Activated CD4-positive, alpha-beta T cell treated with anti-CD3 and anti-CD28 coated beads for 36 hours (primary cell): ENCODE measurements at regions not wholly inside any gene's neighbourhood (a gene's known extent, or its start where the extent isn't known, plus 50 kb on each side); places are given as distances from the start of the nearest gene placed in this dataset.
"Not testable (repeated sequence)": the region's sequence is repeated elsewhere in the genome, so short reads cannot be mapped to it uniquely, and the experiment has no call there.

Experiments used
- ATAC-seq: fragments of 200-7000 bp; cut with Tn5 transposase; one replicate; pipeline ENCODE4 v1.10.0; 2021; ENCODE audit warnings: mild to moderate bottlenecking, moderate library complexity
- CTCF ChIA-PET: fragments of 350-600 bp; sonication (Branson Sonifier 250); formaldehyde crosslinking; loops from one replicate; lab custom pipeline; 2021; ENCODE audit warnings: antibody characterized with exemption; lab: Charles Lee
- POLR2A ChIA-PET: fragments of 350-600 bp; sonication (Branson Sonifier 250); formaldehyde crosslinking; loops from one replicate; lab custom pipeline; 2021; ENCODE audit warnings: antibody characterized with exemption, inconsistent platforms; lab: Charles Lee
- DNase-seq: peaks from one replicate; pipeline ENCODE4 v3.0.0-alpha.2; 2020
- H3K27ac Mint-ChIP-seq: one replicate; pipeline ENCODE4 v1.8.0; 2021; ENCODE audit warnings: mixed read lengths
- H3K27me3 Mint-ChIP-seq: one replicate; pipeline ENCODE4 v1.8.0; 2021; ENCODE audit warnings: mixed read lengths
- H3K36me3 Mint-ChIP-seq: one replicate; pipeline ENCODE4 v1.8.0; 2021; ENCODE audit warnings: low read depth, mixed read lengths
- H3K4me1 Mint-ChIP-seq: one replicate; pipeline ENCODE4 v1.8.0; 2021; ENCODE audit warnings: mixed read lengths
- H3K4me3 Mint-ChIP-seq: one replicate; pipeline ENCODE4 v1.8.0; 2021; ENCODE audit warnings: mild to moderate bottlenecking, moderate library complexity, mixed read lengths
- H3K9me3 Mint-ChIP-seq: one replicate; pipeline ENCODE4 v1.8.0; 2021; ENCODE audit warnings: low read depth, mixed read lengths
- intact Hi-C, 2 experiments: fragments of 100-400 bp; cut with DNase I in 1 of 2; cut with micrococcal nuclease in 1 of 2; formaldehyde crosslinking; loops; one replicate each; pipeline versions ENCODE4 v1.14.2 to v1.15.1; 2022 to 2024; cut with DNase I, micrococcal nuclease

DNA sequence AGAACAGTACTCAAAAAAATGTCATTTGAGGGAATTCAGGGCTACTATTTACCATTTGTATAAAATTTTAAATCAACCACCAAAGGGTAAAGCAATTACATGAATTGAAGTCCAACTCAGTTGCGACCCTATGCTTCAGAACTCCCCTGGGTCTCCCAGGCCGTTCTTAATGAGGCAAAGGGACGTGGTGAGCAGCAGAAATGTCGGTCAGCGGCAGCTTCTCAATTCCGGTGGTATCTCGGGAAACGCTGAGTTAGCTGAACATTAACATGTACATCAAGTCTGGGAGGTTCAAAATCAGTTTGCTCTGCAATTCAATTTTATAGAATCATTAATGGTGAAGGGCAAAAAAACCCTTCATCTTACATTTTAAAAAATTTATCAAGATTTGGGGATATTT lies 173.2 kb downstream of the DIRAS2 start:
- ATAC-seq (no peak), DNase-seq (no peak)
- Mint-ChIP-seq H3K4me3 (no peak overlapping the region), H3K36me3 (no peaks in the 10 kb centered on the region), H3K27me3 (peaks cover 4% of the 10 kb centered on the region), H3K4me1 (no peaks in the 10 kb centered on the region), H3K9me3 (no peaks in the 10 kb centered on the region), H3K27ac (no peak overlapping the region)
- intact Hi-C loops: no loop called here
- POLR2A ChIA-PET: no interaction called here
- CTCF ChIA-PET: no interaction called here

DNA sequence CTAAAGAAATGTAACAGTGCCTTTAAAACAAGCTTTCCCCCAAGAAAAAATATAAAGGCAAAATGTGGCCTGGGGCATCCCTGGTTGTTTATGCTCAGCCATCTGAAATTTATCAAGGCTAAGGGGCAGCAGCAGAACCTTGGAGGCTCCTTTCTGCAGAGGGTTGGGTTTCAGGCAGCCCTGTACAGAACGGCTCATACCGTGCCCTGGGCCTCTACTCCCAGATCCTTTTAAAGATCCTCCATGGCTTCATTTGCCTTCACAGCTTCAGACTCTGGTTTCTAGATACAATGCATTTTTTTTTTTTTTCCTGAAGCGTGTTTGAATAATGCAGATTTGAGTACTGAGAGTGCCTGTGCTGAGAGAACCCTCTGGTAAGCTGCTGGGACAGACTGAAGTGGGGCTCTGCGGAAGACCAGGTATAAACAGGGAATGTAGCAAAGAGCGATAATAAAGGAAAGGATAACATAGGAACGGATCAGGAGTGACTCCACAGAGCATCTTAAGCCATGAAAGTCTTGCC lies 172.7 kb downstream of the DIRAS2 start:
- intact Hi-C loops: no loop called here
- Mint-ChIP-seq H3K36me3 (no peaks in the 10 kb centered on the region), H3K27ac (no peak overlapping the region), H3K27me3 (peaks cover 4% of the 10 kb centered on the region), H3K9me3 (no peaks in the 10 kb centered on the region), H3K4me1 (no peaks in the 10 kb centered on the region), H3K4me3 (no peak overlapping the region)
- DNase-seq (no peak), ATAC-seq (no peak)
- POLR2A ChIA-PET: no interaction called here
- CTCF ChIA-PET: no interaction called here

DNA sequence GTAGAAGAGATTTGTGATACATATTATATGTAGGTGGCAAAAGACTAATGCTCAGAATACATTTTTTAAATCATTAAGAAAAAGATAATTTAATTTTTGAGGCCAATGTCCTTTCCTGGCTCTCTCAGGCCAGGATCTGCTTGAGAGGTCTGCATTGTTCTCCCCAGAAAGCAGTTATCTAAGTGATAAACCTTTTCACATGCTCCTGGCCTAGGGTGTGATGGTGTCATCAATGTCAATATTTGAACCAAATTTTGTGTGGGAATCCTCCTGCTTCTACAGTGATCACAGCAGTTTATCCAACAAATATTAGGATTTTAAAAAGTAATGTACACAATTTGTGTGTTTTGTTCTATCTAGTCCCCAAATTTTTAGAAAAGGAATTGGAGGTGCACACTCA lies 166.6 kb downstream of the DIRAS2 start:
- ChIA-PET POLR2A (no interaction called here), CTCF (no interaction called here)
- H3K9me3 Mint-ChIP-seq: no peaks in the 10 kb centered on the region
- H3K4me3 Mint-ChIP-seq: no peak overlapping the region
- no peak for ATAC-seq
- no peak overlapping the region for H3K27ac Mint-ChIP-seq
- H3K36me3 Mint-ChIP-seq: no peaks in the 10 kb centered on the region
- peaks cover 2% of the 10 kb centered on the region for H3K27me3 Mint-ChIP-seq
- intact Hi-C loops: no loop called here
- no peaks in the 10 kb centered on the region for H3K4me1 Mint-ChIP-seq
- no peak for DNase-seq

DNA sequence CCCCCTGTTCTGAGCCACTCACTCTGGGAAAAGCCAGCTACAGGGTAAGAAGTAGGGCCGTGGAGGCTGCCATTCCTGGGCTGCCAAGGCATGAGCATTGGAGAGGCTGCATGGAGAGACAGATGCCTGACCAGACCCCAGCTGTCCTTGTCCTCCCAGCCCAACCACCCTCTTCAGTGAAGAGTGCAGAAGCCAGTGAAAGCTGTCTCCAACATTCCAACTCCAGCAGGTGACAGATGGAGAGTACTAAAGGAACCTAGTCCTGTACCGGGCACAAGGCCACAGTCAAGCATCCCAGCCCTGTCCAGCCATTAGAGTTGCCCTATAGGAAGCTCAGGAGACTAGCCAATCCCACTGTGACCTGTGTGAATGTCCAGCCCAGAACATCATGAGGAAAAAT lies 165.1 kb downstream of the DIRAS2 start:
- intact Hi-C loops: no loop called here
- peaks cover 4% of the 10 kb centered on the region for H3K27me3 Mint-ChIP-seq
- no peak overlapping the region for H3K27ac Mint-ChIP-seq
- no peaks in the 10 kb centered on the region for H3K9me3 Mint-ChIP-seq
- ChIA-PET POLR2A (no interaction called here), CTCF (no interaction called here)
- no peak for ATAC-seq
- no peaks in the 10 kb centered on the region for H3K4me1 Mint-ChIP-seq
- H3K4me3 Mint-ChIP-seq: no peak overlapping the region
- no peaks in the 10 kb centered on the region for H3K36me3 Mint-ChIP-seq
- DNase-seq: no peak

DNA sequence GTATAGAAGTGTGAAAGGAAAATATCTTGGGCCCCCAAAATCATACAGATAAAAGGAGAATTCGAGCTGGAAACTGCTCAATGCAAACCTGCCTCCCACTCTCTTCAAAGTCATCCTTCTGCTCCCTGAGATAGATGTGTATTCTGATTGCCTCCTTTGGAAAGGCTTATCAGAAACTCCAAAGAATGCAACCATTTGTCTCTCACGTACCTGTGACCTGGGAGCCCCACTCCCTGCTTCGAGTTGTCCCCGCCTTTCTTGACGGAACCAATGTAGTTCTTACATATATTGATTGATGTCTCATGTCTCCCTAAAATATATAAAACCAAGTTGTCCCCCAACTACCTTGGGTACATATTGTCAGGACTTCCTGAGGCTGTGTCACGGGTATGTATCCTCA lies 163.8 kb downstream of the DIRAS2 start:
- DNase-seq: no peak
- no peak for ATAC-seq
- no peaks in the 10 kb centered on the region for H3K4me1 Mint-ChIP-seq
- intact Hi-C loops: no loop called here
- peaks cover 4% of the 10 kb centered on the region for H3K27me3 Mint-ChIP-seq
- H3K4me3 Mint-ChIP-seq: no peak overlapping the region
- no peaks in the 10 kb centered on the region for H3K36me3 Mint-ChIP-seq
- no peaks in the 10 kb centered on the region for H3K9me3 Mint-ChIP-seq
- CTCF ChIA-PET: no interaction called here
- H3K27ac Mint-ChIP-seq: no peak overlapping the region
- POLR2A ChIA-PET: no interaction called here

DNA sequence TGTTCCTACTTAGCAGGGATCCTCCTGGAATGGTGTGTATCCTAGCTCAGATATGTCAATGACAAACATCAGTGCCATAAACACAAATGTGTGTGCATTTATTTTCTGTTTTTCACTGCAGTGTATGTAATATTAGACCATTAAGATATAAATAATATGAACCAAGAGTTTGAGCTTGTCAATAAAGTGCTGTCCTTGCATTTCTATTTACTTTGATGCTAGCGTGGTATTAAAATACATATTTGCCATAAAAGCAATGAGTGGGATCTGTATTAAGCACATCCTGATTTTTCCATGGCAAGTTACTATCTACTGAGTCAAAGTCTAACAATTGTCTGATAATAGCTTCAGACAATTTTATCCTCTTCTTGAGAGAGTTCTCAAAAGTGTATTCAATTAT lies 157.6 kb downstream of the DIRAS2 start:
- Mint-ChIP-seq H3K27me3 (peaks cover 15% of the 10 kb centered on the region), H3K27ac (no peak overlapping the region), H3K4me3 (no peak overlapping the region), H3K4me1 (no peaks in the 10 kb centered on the region), H3K36me3 (no peaks in the 10 kb centered on the region), H3K9me3 (no peaks in the 10 kb centered on the region)
- no peak for ATAC-seq
- CTCF ChIA-PET: interaction anchor here (0.6 kb wide), 1 partner anchor 812 kb away, joined by 3 read pairs; no protein-coding TSS in a partner anchor
- intact Hi-C loops: no loop called here
- POLR2A ChIA-PET: no interaction called here
- no peak for DNase-seq

DNA sequence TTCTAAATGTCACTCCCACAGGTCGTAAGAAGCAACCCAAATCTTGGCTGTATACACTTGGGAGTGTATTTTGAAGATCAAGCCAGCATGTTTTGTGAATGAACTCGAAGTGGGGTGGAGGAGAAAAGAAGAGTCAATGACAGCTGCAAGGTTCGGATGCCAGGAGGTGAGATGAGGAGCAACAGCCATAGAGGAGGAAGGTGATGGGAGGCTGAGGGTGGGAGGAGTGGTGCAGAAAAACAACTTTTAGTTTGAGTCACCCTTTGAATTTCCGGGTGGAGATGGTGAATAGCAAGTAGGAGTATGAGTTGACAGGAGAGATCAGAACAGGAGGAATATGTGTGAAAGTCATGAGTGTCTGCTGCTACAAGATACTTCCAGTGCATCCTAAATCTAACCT lies 153.6 kb downstream of the DIRAS2 start:
- Mint-ChIP-seq H3K27me3 (peaks cover 24% of the 10 kb centered on the region), H3K4me1 (no peaks in the 10 kb centered on the region), H3K27ac (no peak overlapping the region), H3K9me3 (no peaks in the 10 kb centered on the region), H3K4me3 (no peak overlapping the region), H3K36me3 (no peaks in the 10 kb centered on the region)
- CTCF ChIA-PET: no interaction called here
- no peak for DNase-seq
- intact Hi-C loops: no loop called here
- POLR2A ChIA-PET: no interaction called here
- no peak for ATAC-seq

DNA sequence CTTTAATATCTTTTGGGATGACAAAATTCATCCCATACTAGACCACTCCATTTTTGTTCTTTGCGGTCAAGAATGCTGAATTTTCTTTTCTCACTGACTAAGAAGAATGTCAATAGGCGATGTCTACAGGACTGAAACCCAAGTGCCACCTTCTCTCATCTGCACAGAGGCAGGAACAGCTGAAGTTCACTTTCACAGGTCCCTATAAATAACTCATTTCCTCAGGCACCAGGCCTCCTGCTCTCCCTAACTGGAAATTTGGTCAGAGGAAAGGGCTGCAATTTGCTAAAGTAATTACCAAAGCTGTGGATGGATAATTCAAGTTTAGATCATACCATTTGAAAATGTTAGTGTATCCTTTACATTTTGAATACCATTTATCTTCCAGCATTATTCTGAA lies 142.9 kb downstream of the DIRAS2 start:
- ChIA-PET POLR2A (no interaction called here), CTCF (no interaction called here)
- Mint-ChIP-seq H3K4me1 (no peaks in the 10 kb centered on the region), H3K4me3 (no peak overlapping the region), H3K9me3 (no peaks in the 10 kb centered on the region), H3K36me3 (no peaks in the 10 kb centered on the region), H3K27ac (no peak overlapping the region), H3K27me3 (peaks cover 2% of the 10 kb centered on the region)
- ATAC-seq (no peak), DNase-seq (no peak)
- intact Hi-C loops: no loop called here

DNA sequence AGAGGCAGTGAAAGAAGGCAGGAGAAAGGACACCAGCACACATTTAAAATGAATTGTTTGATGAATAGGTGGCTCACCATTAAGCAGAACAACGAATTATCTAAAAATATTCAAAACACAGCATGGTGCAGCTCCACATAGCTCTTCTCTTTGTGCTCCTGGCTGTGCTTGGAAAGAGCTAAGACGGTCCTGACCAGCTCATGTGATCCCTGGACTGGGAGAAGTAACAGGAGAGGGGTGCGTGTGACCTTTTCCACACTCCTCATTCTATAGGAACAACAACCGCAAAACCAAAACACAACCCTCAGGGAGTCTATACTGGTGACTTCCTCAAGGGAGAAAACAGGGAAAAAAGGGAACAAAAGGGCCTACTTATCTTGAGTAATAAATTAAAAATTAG lies 140.5 kb downstream of the DIRAS2 start:
- no peaks in the 10 kb centered on the region for H3K4me1 Mint-ChIP-seq
- intact Hi-C loops: no loop called here
- ATAC-seq (no peak), DNase-seq (no peak)
- H3K27me3 Mint-ChIP-seq: no peaks in the 10 kb centered on the region
- H3K4me3 Mint-ChIP-seq: no peak overlapping the region
- H3K27ac Mint-ChIP-seq: no peak overlapping the region
- ChIA-PET POLR2A (no interaction called here), CTCF (interaction anchor here (0.6 to 0.7 kb wide), 2 partner anchors 370 to 371 kb away, joined by 3 to 6 read pairs; no protein-coding TSS in a partner anchor)
- no peaks in the 10 kb centered on the region for H3K36me3 Mint-ChIP-seq
- H3K9me3 Mint-ChIP-seq: no peaks in the 10 kb centered on the region

DNA sequence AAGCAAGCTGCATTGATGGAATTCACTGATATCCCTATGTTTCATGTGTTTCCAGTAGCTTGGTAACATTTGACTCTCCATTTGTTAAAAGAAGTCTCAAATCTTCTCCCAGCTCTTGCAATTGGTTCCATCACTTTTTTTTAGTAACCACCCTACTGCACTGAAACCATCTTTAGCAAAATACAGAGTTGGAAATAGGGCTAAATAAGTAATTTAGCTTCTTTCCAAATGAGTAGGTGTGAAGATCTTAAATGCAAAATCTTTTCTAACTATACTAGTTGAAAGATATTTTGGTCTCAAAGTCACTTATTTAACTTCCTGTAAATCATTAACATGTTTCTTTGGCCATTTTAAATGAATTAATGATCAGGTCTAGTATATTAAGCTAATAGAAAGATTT lies 138.1 kb downstream of the DIRAS2 start:
- ChIA-PET POLR2A (interaction anchor here (0.7 kb wide), 1 partner anchor 23 kb away, joined by 5 read pairs; no protein-coding TSS in a partner anchor), CTCF (no interaction called here)
- H3K9me3 Mint-ChIP-seq: no peaks in the 10 kb centered on the region
- no peaks in the 10 kb centered on the region for H3K36me3 Mint-ChIP-seq
- intact Hi-C loops: no loop called here
- no peaks in the 10 kb centered on the region for H3K4me1 Mint-ChIP-seq
- no peak overlapping the region for H3K4me3 Mint-ChIP-seq
- H3K27ac Mint-ChIP-seq: no peak overlapping the region
- DNase-seq (no peak), ATAC-seq (peak; percentile 23)
- no peaks in the 10 kb centered on the region for H3K27me3 Mint-ChIP-seq

DNA sequence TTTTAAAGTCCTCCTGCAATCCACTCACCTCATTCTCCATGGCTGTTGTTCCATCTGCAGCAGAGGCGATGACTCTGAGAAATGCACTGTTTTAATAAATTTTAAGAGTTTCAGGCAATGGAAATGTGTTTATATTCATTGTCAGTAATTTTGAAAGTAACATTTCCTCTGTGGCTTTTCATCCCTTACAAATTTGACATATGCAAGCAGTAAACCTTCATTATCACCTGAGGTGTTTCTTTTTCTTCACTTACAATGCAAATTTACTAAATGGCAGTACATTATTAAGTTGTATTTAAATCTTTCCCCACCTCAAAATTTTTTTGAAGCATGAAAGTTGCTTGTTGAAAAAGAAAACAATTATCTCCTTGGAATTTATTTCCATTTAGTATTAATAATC lies 136.9 kb downstream of the DIRAS2 start:
- H3K36me3 Mint-ChIP-seq: no peaks in the 10 kb centered on the region
- ATAC-seq (no peak), DNase-seq (no peak)
- H3K27ac Mint-ChIP-seq: no peak overlapping the region
- no peaks in the 10 kb centered on the region for H3K27me3 Mint-ChIP-seq
- intact Hi-C loops: no loop called here
- H3K4me3 Mint-ChIP-seq: no peak overlapping the region
- H3K9me3 Mint-ChIP-seq: no peaks in the 10 kb centered on the region
- ChIA-PET CTCF (no interaction called here), POLR2A (no interaction called here)
- H3K4me1 Mint-ChIP-seq: no peaks in the 10 kb centered on the region

DNA sequence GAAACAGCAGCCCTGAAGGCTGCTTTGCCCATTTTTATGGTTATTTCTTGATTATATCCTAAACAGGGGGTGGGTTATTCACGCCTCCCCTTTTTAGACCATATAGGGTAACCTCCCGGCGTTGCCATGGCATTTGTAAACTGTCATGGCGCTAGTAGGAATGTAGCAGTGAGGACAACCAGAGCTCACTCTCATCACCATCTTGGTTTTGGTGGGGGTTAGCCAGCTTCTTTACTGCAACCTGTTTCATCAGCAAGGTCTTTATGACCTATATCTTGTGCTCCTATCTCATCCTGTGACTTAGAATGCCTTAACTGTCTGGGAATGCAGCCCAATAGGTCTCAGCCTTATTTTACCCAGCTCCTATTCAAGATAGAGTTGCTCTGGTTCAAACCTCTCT lies 136.2 kb downstream of the DIRAS2 start:
- DNase-seq, H3K4me1 Mint-ChIP-seq, H3K27ac Mint-ChIP-seq, H3K4me3 Mint-ChIP-seq, ATAC-seq, H3K27me3 Mint-ChIP-seq, H3K9me3 Mint-ChIP-seq, POLR2A ChIA-PET, intact Hi-C loops, CTCF ChIA-PET, H3K36me3 Mint-ChIP-seq: not testable (repeated sequence)

DNA sequence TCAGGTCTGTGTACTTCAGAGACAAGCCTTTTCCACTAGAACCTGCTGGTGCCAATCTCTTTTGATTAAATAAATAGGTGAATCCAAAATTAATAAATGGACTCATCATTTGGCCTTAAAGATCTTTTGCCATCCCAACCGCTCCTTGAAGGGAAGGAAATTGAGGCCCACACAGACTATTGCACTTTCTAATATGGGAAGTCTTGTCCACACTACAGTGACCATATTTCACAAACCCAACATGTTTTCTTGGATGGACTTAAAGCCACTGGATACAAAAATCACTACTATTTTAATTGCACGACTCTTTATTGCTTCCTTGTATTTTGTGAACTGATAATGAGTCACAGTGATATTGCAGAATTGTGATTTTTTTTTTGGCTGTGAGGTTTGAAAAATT lies 135.0 kb downstream of the DIRAS2 start:
- Mint-ChIP-seq H3K4me3 (no peak overlapping the region), H3K4me1 (no peaks in the 10 kb centered on the region), H3K36me3 (no peaks in the 10 kb centered on the region), H3K27me3 (no peaks in the 10 kb centered on the region), H3K27ac (no peak overlapping the region), H3K9me3 (no peaks in the 10 kb centered on the region)
- DNase-seq (no peak), ATAC-seq (no peak)
- CTCF ChIA-PET: no interaction called here
- intact Hi-C loops: no loop called here
- POLR2A ChIA-PET: no interaction called here
